ENCODE measurements at regions not wholly inside any gene's neighbourhood (a gene's known extent, or its start where the extent isn't known, plus 50 kb on each side); places are given as distances from the start of the nearest gene placed in this dataset.
A peak's percentile ranks its signal among the peaks of the same experiment; 100 is the strongest.
"Not testable (repeated sequence)": the region's sequence is repeated elsewhere in the genome, so short reads cannot be mapped to it uniquely, and the experiment has no call there.

- peak; percentile 30 to 93 for DNase-seq (ENCODE audit: low read depth in 2 of 2)
These were observed 81.4 kb downstream of the ALOX5AP start for GRCh38 chr13:30816736-30817135.

DNA sequence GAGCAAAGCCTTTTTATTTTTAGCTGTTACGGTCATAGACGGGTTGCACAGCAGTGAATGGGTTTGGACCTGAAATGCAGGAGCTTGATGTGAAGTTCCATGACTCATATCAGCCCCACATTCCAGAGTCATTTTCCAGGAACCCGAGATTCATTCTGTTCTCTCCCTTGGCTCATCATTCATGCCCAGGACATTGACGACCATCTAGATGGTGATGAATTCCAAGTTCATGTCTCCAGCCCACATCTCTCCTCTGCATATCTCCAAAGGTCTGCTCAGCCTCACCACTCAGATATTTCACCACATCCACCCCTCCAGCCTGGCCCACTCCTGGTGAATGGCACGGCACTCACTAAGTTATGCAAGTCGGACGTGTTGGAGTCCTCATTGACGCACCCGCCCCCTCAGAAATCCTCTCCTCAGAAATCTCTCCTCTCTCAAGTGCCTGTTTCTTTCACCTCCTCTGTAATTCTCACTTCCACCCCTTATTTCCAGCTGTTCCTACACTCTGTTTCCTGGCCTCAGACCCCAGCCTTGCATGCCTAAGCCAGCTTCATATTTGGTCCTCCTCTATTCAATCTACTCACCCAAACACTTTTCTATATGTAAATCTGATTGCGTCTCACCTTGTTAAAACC is 83.1 kb downstream of the ALOX5AP start:
- peak; percentile 25 to 75 for DNase-seq (ENCODE audit: low read depth in 2 of 2)

- DNase-seq (ENCODE audit: low read depth in 2 of 2), result peak in 1 of 2 donors; percentile 12
These were observed 84.0 kb downstream of the ALOX5AP start for GRCh38 chr13:30819136-30819888.

- no peak for DNase-seq (ENCODE audit: low read depth in 2 of 2)
These were observed 84.7 kb upstream of the MEDAG start for GRCh38 chr13:30821421-30821820.

DNA sequence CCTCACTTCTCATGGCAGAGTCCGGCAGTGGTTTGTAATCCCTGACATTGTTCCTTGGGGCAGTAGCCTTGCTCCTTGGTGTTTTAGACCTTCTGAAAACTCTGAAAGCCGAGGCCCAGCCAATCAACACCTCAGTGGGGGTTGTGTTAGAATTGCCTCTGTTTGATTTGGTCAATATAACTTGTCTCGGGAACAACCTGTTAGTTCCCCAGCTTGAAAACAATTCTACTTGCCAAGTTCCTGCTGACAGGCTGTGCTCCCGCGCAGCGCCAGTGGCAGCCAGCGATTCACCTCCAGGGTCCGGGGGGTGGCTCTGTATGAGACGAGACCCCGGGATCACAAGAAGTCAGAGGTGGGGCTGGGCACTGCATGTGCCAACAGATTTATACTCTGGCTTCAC is 81.4 kb upstream of the MEDAG start:
- peak in 1 of 2 donors; percentile 28 for DNase-seq (ENCODE audit: low read depth in 2 of 2)

DNA sequence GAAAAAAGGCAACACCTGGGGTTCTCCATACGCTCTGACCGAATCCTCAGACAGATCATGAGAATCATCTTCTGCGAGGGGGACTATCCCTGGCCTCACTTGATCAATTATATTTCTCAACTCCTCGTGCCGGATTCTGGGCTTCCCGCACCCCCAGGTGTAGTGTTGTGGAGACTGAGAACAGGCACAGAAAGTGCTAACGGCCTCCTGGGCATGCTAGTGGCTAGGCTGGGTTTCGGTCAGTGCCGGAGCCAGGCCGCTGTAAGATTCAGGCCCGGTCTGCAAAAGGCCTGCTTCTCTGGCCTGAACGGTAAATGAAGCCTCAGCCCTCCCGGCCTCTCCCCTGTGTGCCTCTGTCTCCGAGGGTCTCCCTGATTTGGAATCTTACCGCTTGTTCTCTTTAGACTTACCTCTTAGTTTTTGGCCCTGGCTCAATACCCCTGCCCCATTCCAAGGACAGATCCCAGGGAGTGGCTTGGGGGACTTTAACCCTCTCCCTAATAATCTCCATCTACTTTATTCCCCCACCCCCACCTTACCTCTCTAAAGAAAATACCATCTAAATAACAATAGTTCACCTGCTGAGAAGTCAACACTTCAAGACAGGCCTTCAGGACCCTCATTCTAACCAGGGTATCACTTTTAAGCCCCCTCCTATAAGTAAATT is 79.0 kb upstream of the MEDAG start:
- DNase-seq (ENCODE audit: low read depth in 2 of 2), result no peak

DNA sequence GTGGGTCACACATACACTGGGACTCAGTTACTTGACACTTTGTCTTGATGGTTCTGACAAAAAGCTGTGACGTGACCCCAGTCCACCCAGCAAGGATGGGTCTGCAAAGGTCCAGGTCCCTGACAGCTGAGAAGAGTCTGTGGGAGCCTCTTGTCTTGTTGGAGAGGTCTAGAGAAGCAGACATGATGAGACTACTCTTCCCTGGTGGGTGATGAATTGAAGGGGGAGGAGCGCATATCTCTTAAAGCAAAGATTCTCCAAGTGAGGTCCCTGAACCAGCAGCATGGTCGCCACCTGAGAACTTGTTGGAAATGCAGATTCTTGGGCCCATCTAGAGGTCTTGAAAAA is 78.5 kb upstream of the MEDAG start:
- DNase-seq (ENCODE audit: low read depth in 2 of 2), result no peak

GRCh38 chr13:30829145-30829832 is 76.8 kb upstream of the MEDAG start:
- peak in 1 of 2 donors; percentile 73 for DNase-seq (ENCODE audit: low read depth in 2 of 2)

- DNase-seq (ENCODE audit: low read depth in 2 of 2), result no peak
These were observed 76.0 kb upstream of the MEDAG start for GRCh38 chr13:30829833-30830637.

DNA sequence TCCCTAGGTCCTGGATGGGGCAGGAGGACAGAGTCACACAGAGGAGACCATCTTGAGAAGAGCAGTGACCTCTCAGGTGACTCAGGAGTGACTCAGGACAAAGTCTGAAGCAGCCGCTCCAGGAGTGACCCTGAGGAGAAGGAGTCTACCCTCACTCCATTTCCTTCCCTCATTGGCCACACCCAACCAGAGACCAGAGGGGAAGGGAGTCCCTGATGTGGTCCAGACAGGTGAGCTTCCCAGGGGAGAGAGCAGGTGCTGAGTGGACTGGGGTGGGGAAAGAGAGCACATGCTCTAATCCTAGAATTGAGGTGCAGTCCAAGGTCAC is 75.5 kb upstream of the MEDAG start:
- no peak for DNase-seq (ENCODE audit: low read depth in 2 of 2)

DNA sequence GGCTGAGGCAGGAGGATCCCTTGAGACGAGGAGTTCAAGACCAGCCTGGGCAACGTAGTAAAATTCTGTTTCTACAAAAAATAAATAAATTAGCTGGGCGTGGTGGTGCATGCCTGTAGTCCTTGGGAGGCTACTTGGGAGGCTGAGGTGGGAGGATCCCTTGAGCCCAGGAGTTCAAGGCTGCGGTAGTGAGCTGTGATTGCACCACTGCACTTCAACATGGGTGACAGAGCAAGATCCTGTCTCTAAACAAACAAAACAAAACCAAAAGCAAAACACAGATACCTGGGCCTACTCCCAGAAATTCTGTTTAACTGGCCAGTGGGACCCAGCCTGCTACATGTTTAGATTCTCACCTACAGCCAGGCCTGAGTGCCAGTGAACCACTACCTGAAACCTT is 74.6 kb upstream of the MEDAG start:
- no peak for DNase-seq (ENCODE audit: low read depth in 2 of 2)

- DNase-seq (ENCODE audit: low read depth in 2 of 2), result no peak
These were observed 73.7 kb upstream of the MEDAG start for GRCh38 chr13:30832377-30832776.

GRCh38 chr13:30832845-30833332 is 73.2 kb upstream of the MEDAG start:
- DNase-seq (ENCODE audit: low read depth in 2 of 2), result peak; percentile 71 to 82

DNA sequence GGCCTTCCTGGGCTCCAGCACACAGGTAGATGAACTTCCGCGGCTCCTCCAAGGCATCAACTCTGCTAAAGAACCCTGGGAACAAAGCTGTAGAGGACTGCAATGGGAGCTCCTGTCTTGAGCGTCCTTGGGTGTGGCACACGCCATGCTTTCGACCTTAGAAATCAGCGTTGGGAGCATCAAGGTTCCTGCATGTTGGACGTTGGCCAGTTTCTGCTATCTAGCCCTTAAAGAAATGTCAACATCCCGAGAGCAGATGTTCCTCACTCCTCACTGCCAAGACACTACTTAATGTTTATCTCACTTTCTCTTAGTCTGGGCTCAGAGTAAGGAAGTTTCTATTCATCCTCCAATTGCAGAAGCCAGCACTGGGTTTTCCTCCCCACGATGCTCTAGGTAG is 70.6 kb upstream of the MEDAG start:
- DNase-seq (ENCODE audit: low read depth in 2 of 2), result no peak

GRCh38 chr13:30837227-30838159 is 68.6 kb upstream of the MEDAG start:
- no peak for DNase-seq (ENCODE audit: low read depth in 2 of 2)

DNA sequence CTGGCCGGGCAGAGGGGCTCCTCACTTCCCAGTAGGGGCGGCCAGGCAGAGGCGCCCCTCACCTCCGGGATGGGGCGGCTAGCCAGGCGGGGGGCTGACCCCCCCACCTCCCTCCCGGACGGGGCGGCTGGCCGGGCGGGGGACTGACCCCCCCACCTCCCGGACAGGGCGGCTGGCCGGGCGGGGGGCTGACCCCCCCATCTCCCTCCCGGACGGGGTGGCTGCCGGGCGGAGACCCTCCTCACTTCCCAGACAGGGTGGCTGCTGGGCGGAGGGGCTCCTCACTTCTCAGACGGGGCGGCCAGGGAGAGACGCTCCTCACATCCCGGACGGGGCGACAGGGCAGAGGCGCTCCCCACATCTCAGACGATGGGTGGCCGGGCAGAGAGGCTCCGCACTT is 66.4 kb upstream of the MEDAG start:
- not testable (repeated sequence) for DNase-seq (ENCODE audit: low read depth in 2 of 2)

DNA sequence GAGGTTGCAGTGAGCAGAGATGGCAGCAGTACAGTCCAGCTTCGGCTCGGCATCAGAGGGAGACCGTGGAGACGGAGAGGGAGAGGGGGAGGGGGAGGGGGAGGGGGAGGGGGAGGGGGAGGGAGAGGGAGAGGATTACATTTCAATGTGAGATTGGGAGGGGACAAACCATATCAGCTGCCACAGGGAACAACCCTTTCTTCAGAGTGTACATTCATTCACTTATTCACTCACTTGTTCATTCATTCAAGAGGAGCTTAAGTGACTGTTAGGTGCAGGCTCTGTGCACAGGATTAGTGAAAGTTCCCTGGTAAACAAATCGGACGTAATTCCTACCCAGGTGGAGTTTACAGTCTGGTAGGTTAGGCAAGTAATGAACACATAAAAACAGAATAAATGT is 65.6 kb upstream of the MEDAG start:
- DNase-seq (ENCODE audit: low read depth in 2 of 2), result no peak

- DNase-seq (ENCODE audit: low read depth in 2 of 2), result no peak
These were observed 64.9 kb upstream of the MEDAG start for GRCh38 chr13:30841154-30841553.

GRCh38 chr13:30843548-30843947 is 62.5 kb upstream of the MEDAG start:
- no peak for DNase-seq (ENCODE audit: low read depth in 2 of 2)

Data from lung microvascular endothelial cell (primary cell).